ENCODE measurements at regions not wholly inside any gene's neighbourhood (a gene's known extent, or its start where the extent isn't known, plus 50 kb on each side); places are given as distances from the start of the nearest gene placed in this dataset.
"Not testable (repeated sequence)": the region's sequence is repeated elsewhere in the genome, so short reads cannot be mapped to it uniquely, and the experiment has no call there.

- no peak for FAIRE-seq
- DNase-seq (ENCODE audit: insufficient read length, low spot score): no peak
Measured at GRCh38 chr2:13751955-13752354, 880.6 kb upstream of the LRATD1 start.

DNA sequence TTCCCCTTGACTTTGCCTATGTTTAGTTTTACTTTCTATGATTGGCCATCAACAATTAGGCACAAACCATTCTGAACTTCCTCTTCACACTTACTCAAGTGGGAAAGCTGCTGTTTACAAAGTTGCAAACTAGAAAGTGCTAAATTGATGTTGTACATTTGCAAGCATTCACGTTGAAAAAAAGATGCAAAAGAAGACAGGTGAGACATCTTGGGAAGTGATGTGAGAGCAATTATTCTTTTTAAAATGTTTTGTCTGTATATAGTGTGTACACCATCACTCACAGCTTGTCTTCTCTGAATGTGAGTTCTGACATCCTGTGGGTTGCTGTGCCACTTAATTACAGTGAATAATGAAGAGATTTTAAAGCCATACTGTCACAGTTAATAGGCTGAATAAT lies 874.1 kb upstream of the LRATD1 start:
- no peak for DNase-seq (ENCODE audit: insufficient read length, low spot score)
- no peak for FAIRE-seq

GRCh38 chr2:13768274-13768673 lies 864.2 kb upstream of the LRATD1 start:
- FAIRE-seq: no peak

GRCh38 chr2:13770279-13770678 lies 862.2 kb upstream of the LRATD1 start:
- FAIRE-seq (no peak), DNase-seq (ENCODE audit: insufficient read length, low spot score) (no peak)

More at GRCh38 chr2:13768274-13768673, 864.2 kb upstream of the LRATD1 start:
- no peak for DNase-seq (ENCODE audit: insufficient read length, low spot score)

DNA sequence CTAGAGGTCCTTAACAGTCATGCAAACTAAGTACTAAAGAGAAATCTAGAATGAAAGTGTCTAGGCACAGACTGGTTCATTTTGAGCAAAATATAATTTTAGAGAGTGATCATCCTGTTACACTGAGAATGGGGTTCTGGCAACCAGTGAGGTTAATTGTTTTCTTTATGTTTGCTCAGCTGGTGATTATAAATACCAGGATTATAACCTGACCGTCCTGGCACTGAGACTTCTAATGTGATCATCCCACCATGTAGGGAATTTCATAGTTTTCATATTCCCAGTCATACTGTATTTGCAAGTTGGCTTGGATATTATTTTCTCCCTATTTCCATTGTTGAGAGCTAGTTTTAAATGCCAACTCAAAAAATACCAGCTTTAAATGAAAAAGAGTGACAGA lies 852.5 kb upstream of the LRATD1 start:
- no peak for DNase-seq (ENCODE audit: insufficient read length, low spot score)
- no peak for FAIRE-seq

DNA sequence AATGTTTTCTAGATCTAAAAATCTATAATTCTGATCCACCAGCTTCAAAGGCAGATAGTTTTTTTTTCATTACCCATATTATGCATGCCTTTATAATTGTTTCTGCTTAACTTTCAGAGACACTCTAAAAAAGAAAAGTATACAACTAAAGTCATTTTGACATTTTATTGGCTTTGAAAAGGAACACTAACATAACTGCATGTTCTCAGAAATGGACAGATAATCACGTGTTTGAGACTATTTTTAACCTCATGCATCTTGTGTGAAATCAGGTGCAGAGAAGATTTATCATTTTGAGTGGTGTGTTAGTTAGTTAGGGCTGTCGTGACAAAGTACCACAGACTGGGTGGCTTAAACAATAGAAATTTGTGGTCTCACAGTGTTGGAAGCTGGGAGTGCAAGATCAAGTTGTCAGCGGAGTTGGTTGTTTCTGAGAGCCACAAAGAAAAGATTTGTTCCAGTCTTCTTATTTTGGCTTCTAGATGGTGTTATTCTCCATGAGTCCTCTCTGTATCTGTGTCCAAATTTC lies 841.4 kb upstream of the LRATD1 start:
- no peak for DNase-seq (ENCODE audit: insufficient read length, low spot score)
- no peak for FAIRE-seq

GRCh38 chr2:13806539-13806938 lies 826.0 kb upstream of the LRATD1 start:
- no peak for FAIRE-seq
- DNase-seq (ENCODE audit: insufficient read length, low spot score): no peak

- DNase-seq (ENCODE audit: insufficient read length, low spot score): no peak
- no peak for FAIRE-seq
Measured at GRCh38 chr2:13813236-13813635, 819.3 kb upstream of the LRATD1 start.

DNA sequence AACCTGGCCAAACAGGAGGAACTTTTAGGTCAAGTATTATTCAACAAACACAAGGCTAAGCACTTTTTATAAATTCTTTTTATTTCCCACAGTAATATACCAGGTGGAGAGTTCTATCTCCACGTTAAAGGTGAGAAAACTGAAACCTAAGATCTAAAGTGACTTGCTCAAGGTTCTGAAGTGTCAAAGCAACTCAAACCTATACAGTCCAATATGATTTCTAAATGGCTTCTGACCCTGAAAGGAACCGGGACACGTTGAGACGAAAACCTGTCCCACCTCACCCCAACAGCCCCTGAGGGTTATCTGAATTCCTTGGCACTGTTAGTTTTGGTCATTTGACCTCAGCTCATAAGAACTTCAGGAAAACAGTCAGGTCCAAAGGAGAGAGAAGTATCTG lies 814.5 kb upstream of the LRATD1 start:
- no peak for DNase-seq (ENCODE audit: insufficient read length, low spot score)

DNA sequence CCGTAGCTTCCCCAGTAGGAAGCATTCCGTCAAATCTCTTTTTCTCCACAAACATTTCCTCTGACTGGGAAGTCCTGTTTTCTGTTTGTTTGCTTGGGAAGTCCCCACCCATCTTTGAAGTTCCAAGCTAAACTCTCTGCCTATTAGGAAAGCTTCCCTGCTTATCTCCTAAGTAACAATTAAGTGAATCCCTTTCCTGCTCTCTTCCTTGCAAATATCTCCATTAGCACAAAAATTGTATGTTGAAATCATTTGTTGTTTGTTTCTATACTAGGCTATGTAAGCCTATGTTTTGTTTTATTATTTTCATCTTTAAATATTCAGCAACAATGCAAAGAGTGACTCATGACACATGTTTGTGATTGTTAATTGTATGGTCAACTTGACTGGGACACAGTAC lies 812.6 kb upstream of the LRATD1 start:
- DNase-seq (ENCODE audit: insufficient read length, low spot score): no peak
- no peak for FAIRE-seq

More for the DNA sequence above, 814.5 kb upstream of the LRATD1 start:
- no peak for FAIRE-seq

- FAIRE-seq (no peak), DNase-seq (ENCODE audit: insufficient read length, low spot score) (peak; percentile 5)
Measured at GRCh38 chr2:13821255-13821880, 811.1 kb upstream of the LRATD1 start.

GRCh38 chr2:13822365-13822764 lies 810.2 kb upstream of the LRATD1 start:
- FAIRE-seq: no peak

DNA sequence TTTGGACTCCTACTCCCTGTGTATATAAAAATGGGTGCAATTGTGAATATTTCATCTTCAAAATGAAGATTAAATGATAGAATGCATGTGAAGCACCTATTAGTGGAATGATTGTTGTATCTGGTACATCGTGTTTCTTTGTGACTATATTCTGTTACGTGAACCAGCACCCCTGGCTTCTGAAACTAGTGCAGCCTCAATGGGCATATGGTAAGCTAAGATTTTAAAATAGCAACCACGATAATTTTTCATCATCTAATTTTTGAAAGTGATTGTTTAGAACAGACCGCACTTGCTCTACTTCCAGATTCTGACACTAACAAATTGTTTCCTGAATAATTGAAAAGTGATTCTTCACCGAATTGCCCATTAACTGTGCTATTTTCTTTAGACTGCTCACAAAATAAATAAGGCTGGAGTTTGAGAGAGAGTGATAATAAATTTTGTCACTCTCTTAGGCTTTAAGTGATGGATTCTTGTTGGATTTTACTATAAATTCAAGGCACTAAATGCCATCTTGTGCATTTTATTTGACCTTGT lies 806.1 kb upstream of the LRATD1 start:
- DNase-seq (ENCODE audit: insufficient read length, low spot score) (no peak), FAIRE-seq (no peak)

More at GRCh38 chr2:13822365-13822764, 810.2 kb upstream of the LRATD1 start:
- no peak for DNase-seq (ENCODE audit: insufficient read length, low spot score)

- no peak for FAIRE-seq
- no peak for DNase-seq (ENCODE audit: insufficient read length, low spot score)
Measured at GRCh38 chr2:13858626-13859025, 773.9 kb upstream of the LRATD1 start.

GRCh38 chr2:13868275-13868674 lies 764.2 kb upstream of the LRATD1 start:
- not testable (repeated sequence) for FAIRE-seq; DNase-seq (ENCODE audit: insufficient read length, low spot score)

- no peak for DNase-seq (ENCODE audit: insufficient read length, low spot score)
- FAIRE-seq: no peak
Measured at GRCh38 chr2:13876491-13877037, 756.0 kb upstream of the LRATD1 start.

DNA sequence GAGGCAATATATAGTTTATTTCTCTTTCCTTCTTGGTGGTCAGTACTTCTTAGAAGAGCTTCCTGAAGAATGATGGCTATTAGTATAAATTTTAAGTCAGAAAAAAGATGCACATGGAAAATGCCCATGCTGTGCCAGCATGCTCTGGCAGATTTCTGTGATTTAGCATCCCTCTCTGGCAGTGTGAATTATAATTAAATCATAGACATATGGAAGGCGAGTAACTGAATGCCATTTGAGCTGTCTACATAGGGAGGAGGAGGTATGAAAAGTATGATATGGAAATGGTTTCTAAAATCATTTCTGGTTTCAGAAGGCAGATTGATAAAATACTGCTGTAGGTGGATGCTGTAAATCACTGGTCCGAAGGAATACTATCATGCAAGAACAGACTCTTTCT lies 754.9 kb upstream of the LRATD1 start:
- no peak for FAIRE-seq
- DNase-seq (ENCODE audit: insufficient read length, low spot score): no peak

DNA sequence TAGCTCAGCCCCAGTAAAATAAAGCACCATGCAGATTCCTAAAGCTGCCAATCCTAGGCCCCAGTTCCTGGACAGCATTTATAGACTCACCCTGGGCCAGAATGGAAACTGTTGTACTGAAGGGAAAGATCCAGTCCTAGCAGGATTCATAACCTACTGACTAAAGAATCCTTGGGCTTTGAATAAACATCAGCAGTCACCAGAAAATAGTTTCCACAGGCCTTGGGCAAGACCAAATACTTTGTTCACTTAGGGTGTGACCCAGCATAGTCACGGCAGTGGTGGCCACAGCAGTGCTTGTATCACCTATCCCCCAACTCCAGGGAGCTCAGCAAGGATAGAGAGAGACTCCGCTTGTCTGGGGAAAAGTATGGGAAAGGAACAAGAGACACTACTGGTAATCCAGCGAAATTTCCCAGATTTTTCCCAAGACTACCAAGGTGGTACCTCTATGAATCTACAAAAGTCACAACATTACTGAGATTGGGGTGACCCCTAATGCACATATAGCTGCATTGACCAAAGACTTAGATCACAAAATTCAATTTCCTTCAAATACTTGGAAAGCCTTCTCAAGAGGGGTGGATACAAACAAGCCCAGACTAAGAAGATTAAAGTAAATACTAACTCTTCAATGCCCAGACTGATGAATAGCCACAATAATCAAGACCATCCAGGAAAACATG lies 748.1 kb upstream of the LRATD1 start:
- DNase-seq (ENCODE audit: insufficient read length, low spot score) (no peak), FAIRE-seq (no peak)

DNA sequence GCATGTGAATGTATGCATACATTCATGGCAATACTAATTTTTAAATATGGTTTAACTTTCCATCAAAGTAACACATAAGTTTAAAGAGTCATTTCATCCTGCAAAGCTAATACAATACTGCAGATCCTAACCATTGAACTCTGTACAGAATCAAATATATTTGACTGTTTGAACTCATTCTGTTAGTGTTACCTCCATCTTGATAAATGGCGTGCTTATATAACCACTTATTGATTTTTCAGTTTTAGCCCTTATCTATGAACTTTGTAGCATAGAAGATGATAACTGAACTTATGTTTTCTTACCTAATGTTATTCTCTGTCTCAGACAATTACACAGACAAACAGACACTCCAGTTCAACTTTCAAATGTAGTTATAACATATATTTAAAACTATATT lies 731.0 kb upstream of the LRATD1 start:
- DNase-seq (ENCODE audit: insufficient read length, low spot score) (no peak), FAIRE-seq (no peak)

- FAIRE-seq (no peak), DNase-seq (ENCODE audit: insufficient read length, low spot score) (no peak)
Measured at GRCh38 chr2:13905831-13906230, 726.7 kb upstream of the LRATD1 start.

- DNase-seq (ENCODE audit: insufficient read length, low spot score) (no peak), FAIRE-seq (no peak)
Measured at GRCh38 chr2:13916066-13916465, 716.5 kb upstream of the LRATD1 start.

DNA sequence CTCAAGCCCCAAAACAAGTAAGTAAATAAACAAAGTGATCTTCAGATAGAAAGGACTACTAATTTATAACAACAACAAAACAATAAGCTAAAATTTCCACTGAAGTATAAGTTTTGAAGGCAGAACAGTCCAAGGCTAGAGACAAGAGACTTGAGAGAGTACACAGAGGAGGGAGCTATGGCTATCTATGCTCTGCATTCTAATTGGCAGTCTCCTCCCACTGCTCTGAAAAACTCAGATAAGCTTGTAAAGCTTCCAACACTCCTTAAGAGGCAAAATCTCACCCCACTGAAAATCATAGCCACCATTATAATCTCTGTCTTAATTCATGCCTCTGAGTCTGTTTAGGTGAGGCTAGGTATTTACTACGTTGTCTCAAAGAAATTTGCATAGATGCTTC lies 714.6 kb upstream of the LRATD1 start:
- FAIRE-seq: no peak
- no peak for DNase-seq (ENCODE audit: insufficient read length, low spot score)

All from HTR-8/SVneo (cell line).